ENCODE measurements at regions not wholly inside any gene's neighbourhood (a gene's known extent, or its start where the extent isn't known, plus 50 kb on each side); places are given as distances from the start of the nearest gene placed in this dataset.

- no peak for TF ChIP-seq ZFP3 (CRISPR knock-in tag; IDR thresholded peaks at IDR 0.05)
- TF ChIP-seq PATZ1 (CRISPR knock-in tag; IDR thresholded peaks at IDR 0.05; ENCODE audit: borderline replicate concordance), result no peak
- TF ChIP-seq ARNTL (CRISPR knock-in tag; IDR thresholded peaks at IDR 0.05; ENCODE audit: borderline replicate concordance, low read depth), result no peak
- TF ChIP-seq OSR1 (CRISPR knock-in tag; IDR thresholded peaks at IDR 0.05), result no peak
- TF ChIP-seq CSDC2 (CRISPR knock-in tag; IDR thresholded peaks at IDR 0.05), result no peak
- TF ChIP-seq TOX (CRISPR knock-in tag; IDR thresholded peaks at IDR 0.05; ENCODE audit: borderline replicate concordance), result no peak
- no peak for TF ChIP-seq TCF4 (CRISPR knock-in tag; IDR thresholded peaks at IDR 0.05; ENCODE audit: borderline replicate concordance)
- no peak for TF ChIP-seq PPARA (CRISPR knock-in tag; IDR thresholded peaks at IDR 0.05; ENCODE audit: borderline replicate concordance)
- TF ChIP-seq ZNF565 (CRISPR knock-in tag; conservative IDR thresholded peaks at IDR 0.05; ENCODE audit: low read depth), result no peak
- TF ChIP-seq, protein P1, sequence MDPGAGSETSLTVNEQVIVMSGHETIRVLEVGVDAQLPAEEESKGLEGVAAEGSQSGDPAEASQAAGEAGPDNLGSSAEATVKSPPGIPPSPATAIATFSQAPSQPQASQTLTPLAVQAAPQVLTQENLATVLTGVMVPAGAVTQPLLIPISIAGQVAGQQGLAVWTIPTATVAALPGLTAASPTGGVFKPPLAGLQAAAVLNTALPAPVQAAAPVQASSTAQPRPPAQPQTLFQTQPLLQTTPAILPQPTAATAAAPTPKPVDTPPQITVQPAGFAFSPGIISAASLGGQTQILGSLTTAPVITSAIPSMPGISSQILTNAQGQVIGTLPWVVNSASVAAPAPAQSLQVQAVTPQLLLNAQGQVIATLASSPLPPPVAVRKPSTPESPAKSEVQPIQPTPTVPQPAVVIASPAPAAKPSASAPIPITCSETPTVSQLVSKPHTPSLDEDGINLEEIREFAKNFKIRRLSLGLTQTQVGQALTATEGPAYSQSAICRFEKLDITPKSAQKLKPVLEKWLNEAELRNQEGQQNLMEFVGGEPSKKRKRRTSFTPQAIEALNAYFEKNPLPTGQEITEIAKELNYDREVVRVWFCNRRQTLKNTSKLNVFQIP (CRISPR knock-in tag; IDR thresholded peaks at IDR 0.05; ENCODE audit: borderline replicate concordance, low read depth), result no peak
- TF ChIP-seq, protein P2, sequence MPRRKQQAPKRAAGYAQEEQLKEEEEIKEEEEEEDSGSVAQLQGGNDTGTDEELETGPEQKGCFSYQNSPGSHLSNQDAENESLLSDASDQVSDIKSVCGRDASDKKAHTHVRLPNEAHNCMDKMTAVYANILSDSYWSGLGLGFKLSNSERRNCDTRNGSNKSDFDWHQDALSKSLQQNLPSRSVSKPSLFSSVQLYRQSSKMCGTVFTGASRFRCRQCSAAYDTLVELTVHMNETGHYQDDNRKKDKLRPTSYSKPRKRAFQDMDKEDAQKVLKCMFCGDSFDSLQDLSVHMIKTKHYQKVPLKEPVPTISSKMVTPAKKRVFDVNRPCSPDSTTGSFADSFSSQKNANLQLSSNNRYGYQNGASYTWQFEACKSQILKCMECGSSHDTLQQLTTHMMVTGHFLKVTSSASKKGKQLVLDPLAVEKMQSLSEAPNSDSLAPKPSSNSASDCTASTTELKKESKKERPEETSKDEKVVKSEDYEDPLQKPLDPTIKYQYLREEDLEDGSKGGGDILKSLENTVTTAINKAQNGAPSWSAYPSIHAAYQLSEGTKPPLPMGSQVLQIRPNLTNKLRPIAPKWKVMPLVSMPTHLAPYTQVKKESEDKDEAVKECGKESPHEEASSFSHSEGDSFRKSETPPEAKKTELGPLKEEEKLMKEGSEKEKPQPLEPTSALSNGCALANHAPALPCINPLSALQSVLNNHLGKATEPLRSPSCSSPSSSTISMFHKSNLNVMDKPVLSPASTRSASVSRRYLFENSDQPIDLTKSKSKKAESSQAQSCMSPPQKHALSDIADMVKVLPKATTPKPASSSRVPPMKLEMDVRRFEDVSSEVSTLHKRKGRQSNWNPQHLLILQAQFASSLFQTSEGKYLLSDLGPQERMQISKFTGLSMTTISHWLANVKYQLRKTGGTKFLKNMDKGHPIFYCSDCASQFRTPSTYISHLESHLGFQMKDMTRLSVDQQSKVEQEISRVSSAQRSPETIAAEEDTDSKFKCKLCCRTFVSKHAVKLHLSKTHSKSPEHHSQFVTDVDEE (CRISPR knock-in tag; IDR thresholded peaks at IDR 0.05), result no peak
- TF ChIP-seq ISL1 (CRISPR knock-in tag; IDR thresholded peaks at IDR 0.05), result no peak
- TF ChIP-seq ZC3H10 (CRISPR knock-in tag; IDR thresholded peaks at IDR 0.05), result no peak
Measured at GRCh38 chr12:72082986-72083820, 144.6 kb downstream of the TPH2 start.
